ENCODE measurements at regions not wholly inside any gene's neighbourhood (a gene's known extent, or its start where the extent isn't known, plus 50 kb on each side); places are given as distances from the start of the nearest gene placed in this dataset.
A peak's percentile ranks its signal among the peaks of the same experiment; 100 is the strongest.
"Not testable (repeated sequence)": the region's sequence is repeated elsewhere in the genome, so short reads cannot be mapped to it uniquely, and the experiment has no call there.

- no peak for DNase-seq (ENCODE audit: low spot score)
- no peak for TF ChIP-seq CTCF (conservative IDR thresholded peaks at IDR 0.05; ENCODE audit: low read depth)
- ChIA-PET CTCF (interaction anchor here (0.6 kb wide), 1 partner anchor 31 kb away, joined by 4 read pairs; no protein-coding TSS in a partner anchor), POLR2A (ENCODE audit: low non-redundant PET) (no interaction called here)
- H3K27ac ChIP-seq = 0 out of 2 replicates have a peak overlapping the region, but pooled peaks have one; percentile 37
These were observed 321.1 kb upstream of the PRICKLE1 start for GRCh38 chr12:42910656-42911055.

GRCh38 chr12:42908712-42909111 lies 319.2 kb upstream of the PRICKLE1 start:
- ChIA-PET CTCF (no interaction called here), POLR2A (ENCODE audit: low non-redundant PET) (no interaction called here)
- H3K27ac ChIP-seq = no peak overlapping the region
- DNase-seq (ENCODE audit: low spot score) = no peak
- TF ChIP-seq CTCF (conservative IDR thresholded peaks at IDR 0.05; ENCODE audit: low read depth) = no peak

DNA sequence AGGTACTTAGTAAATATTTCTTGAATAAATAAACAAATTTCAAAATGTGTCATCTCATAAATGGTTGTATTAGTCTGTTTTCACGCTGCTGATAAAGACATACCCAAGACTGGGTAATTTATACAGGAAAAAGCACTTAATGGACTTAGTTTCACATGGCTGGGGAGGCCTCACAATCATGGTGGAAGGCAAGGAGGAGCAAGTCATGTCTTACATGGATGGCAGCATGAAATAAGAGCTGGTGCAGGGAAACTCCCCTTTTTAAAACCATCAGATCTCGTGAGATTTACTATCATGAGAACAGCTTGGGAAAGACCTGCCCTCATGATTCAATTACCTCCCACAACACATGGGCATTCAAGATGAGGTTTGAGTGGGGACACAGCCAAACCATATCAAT lies 317.3 kb upstream of the PRICKLE1 start:
- CTCF ChIA-PET; H3K27ac ChIP-seq; DNase-seq (ENCODE audit: low spot score): not testable (repeated sequence)
- POLR2A ChIA-PET (ENCODE audit: low non-redundant PET) = interaction anchor here (0.6 kb wide), 1 partner anchor 358 kb away, joined by 3 read pairs; no protein-coding TSS in a partner anchor

DNA sequence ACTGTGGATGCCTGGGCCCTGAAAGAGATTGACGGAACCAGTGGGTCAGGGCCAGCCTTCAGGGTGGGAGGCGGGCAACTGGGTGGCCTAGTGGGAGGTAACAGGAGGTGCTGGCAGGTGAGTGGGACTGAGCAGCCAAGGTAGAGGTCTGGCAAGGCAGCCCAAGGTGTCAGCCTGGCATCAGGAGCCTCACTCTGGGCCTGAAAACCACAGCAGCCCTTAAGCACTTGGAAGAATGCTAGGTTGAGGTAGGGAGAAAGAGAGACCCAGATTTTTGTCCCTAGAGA lies 315.8 kb upstream of the PRICKLE1 start:
- no peak for DNase-seq (ENCODE audit: low spot score)
- TF ChIP-seq CTCF (conservative IDR thresholded peaks at IDR 0.05; ENCODE audit: low read depth) = no peak

DNA sequence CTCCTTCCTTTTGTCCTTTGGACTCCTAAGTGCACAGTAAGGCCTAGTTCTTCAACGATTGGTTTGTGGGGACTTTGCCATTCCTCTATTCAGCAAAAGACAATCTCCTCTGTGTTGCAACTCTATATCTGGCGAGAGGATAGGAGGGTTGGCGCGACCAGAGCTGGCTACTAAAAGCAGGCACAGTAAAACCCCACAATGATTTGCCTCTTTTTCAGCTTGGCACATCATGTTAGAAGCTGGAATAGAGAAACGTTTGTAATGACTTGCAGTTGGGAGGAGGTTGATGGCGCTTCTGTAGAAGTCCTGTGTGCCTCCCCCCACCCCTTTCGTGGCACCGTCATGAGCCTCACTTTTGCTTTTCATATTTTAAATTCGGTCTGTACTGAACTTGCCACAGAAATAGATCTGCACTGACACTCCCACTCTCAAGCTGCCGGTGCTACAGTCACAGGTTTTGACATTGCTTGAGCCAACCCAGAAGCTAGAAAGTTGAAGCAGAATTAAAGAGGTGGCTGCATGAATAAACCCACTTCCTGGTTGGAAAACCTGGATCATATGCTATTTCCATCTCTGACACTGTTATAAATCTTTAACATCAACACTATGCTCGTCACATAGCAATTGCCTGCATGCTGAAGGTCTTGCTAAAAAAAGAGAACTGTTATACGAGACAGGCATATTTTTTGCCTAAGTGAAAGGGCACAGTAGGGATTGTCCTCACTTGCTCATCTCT lies 315.3 kb upstream of the PRICKLE1 start:
- DNase-seq (ENCODE audit: low spot score) = no peak
- CTCF ChIA-PET = interaction anchor here (0.6 kb wide), 1 partner anchor 80 kb away, joined by 3 read pairs; no protein-coding TSS in a partner anchor
- no peak overlapping the region for H3K27ac ChIP-seq
- POLR2A ChIA-PET (ENCODE audit: low non-redundant PET) = no interaction called here
- TF ChIP-seq CTCF (conservative IDR thresholded peaks at IDR 0.05; ENCODE audit: low read depth) = no peak

More for the DNA sequence above, 315.8 kb upstream of the PRICKLE1 start:
- ChIA-PET POLR2A (ENCODE audit: low non-redundant PET) (no interaction called here), CTCF (no interaction called here)
- H3K27ac ChIP-seq = no peak overlapping the region

- DNase-seq (ENCODE audit: low spot score) = no peak
- TF ChIP-seq CTCF (conservative IDR thresholded peaks at IDR 0.05; ENCODE audit: low read depth) = no peak
- ChIA-PET CTCF (no interaction called here), POLR2A (ENCODE audit: low non-redundant PET) (no interaction called here)
- H3K27ac ChIP-seq = no peak overlapping the region
These were observed 314.2 kb upstream of the PRICKLE1 start for GRCh38 chr12:42903736-42904135.

DNA sequence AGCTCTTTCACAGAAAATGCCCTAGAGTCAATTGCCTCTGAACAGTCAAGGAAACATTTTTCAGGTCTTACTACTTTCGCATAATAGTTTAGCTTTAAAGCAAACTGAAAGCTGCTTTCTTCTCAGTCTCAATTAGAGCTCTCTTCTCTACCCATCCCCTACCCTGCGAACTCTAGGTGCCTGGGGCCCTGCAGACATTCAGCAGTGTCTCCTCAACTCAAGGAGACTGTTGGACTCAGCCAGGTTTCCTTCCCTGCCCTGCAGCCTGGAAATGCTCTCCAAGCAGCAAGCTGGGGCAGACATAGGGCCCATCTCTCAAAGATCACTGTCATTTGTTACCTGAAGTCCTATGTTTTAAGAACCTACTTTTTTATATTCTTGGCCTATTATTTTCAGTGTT lies 312.5 kb upstream of the PRICKLE1 start:
- no peak for DNase-seq (ENCODE audit: low spot score)
- no peak overlapping the region for H3K27ac ChIP-seq
- no peak for TF ChIP-seq CTCF (conservative IDR thresholded peaks at IDR 0.05; ENCODE audit: low read depth)
- POLR2A ChIA-PET (ENCODE audit: low non-redundant PET) = no interaction called here
- CTCF ChIA-PET = no interaction called here
